Mesendoderm (in vitro differentiated cells): ENCODE measurements at regions not wholly inside any gene's neighbourhood (a gene's known extent, or its start where the extent isn't known, plus 50 kb on each side); places are given as distances from the start of the nearest gene placed in this dataset.

Experiments used
- DNase-seq: peaks from one replicate; pipeline ENCODE4 v3.0.0; 2013
- H2AK5ac ChIP-seq: 2 replicates; pipeline ENCODE4 v1.6.1; 2013; ENCODE audit warnings: low read length, inconsistent platforms
- H2BK120ac ChIP-seq: 2 replicates; pipeline ENCODE4 v1.6.1; 2013; ENCODE audit warnings: low read depth, mild to moderate bottlenecking, low read length, moderate library complexity, mixed read lengths
- H2BK15ac ChIP-seq: replicated peaks from 2 replicates; pipeline ENCODE4 v1.6.1; 2013; ENCODE audit warnings: low read depth, mild to moderate bottlenecking, moderate library complexity
- H2BK5ac ChIP-seq: 2 replicates; pipeline ENCODE4 v1.6.1; 2013; ENCODE audit warnings: low read length, inconsistent platforms
- H3K18ac ChIP-seq: 2 replicates; pipeline ENCODE4 v1.6.1; 2013; ENCODE audit warnings: mild to moderate bottlenecking, low read length, mixed read lengths
- H3K23ac ChIP-seq: one replicate; pipeline ENCODE4 v1.6.1; 2013; ENCODE audit warnings: low read length
- H3K27ac ChIP-seq: 2 replicates; pipeline ENCODE4 v1.5.1; 2013; ENCODE audit warnings: low read depth, mild to moderate bottlenecking, inconsistent platforms, low read length, moderate library complexity
- H3K27me3 ChIP-seq: 2 replicates; pipeline ENCODE4 v1.6.1; 2013; ENCODE audit warnings: low read length, control low read depth, mild to moderate bottlenecking, inconsistent platforms; ENCODE audit not compliant: insufficient read depth, poor library complexity
- H3K36me3 ChIP-seq: 2 replicates; pipeline ENCODE4 v1.6.1; 2013; ENCODE audit warnings: low read length, inconsistent platforms; ENCODE audit not compliant: control insufficient read depth, insufficient read depth
- H3K4ac ChIP-seq: one replicate; pipeline ENCODE4 v1.6.1; 2013; ENCODE audit warnings: low read depth, mild to moderate bottlenecking, low read length, moderate library complexity
- H3K4me1 ChIP-seq: 2 replicates; pipeline ENCODE4 v1.6.1; 2013; ENCODE audit warnings: low read depth, low read length, inconsistent platforms; ENCODE audit not compliant: control insufficient read depth
- H3K4me2 ChIP-seq: 2 replicates; pipeline ENCODE4 v1.6.1; 2013; ENCODE audit warnings: low read length
- H3K4me3 ChIP-seq: 2 replicates; pipeline ENCODE4 v1.5.1; 2013; ENCODE audit warnings: mild to moderate bottlenecking, low read length
- H3K56ac ChIP-seq: one replicate; pipeline ENCODE4 v1.6.1; 2013; ENCODE audit warnings: low read length
- H3K79me1 ChIP-seq: 2 replicates; pipeline ENCODE4 v1.6.1; 2013; ENCODE audit warnings: low read length, inconsistent platforms
- H3K79me2 ChIP-seq: 2 replicates; pipeline ENCODE4 v1.6.1; 2013; ENCODE audit warnings: mild to moderate bottlenecking, low read length; ENCODE audit not compliant: control insufficient read depth, insufficient read depth
- H3K9ac ChIP-seq: 2 replicates; pipeline ENCODE4 v1.6.1; 2013; ENCODE audit warnings: low read length, inconsistent platforms
- H4K5ac ChIP-seq: one replicate; pipeline ENCODE4 v1.6.1; 2013; ENCODE audit warnings: low read length
- H4K8ac ChIP-seq: one replicate; pipeline ENCODE4 v1.6.1; 2013; ENCODE audit warnings: low read depth, mild to moderate bottlenecking, control low read depth, low read length, moderate library complexity
- WGBS: extraction: QIAGEN DNeasy Blood & Tissue Kit; methylation state at CpG from one replicate; pipeline ENCODE4 v1.1.7; 2013; ENCODE audit warnings: low lambda C conversion rate, missing lambda C conversion rate; ENCODE audit not compliant: insufficient coverage; ENCODE audit errors: extremely low coverage; 5-methylcytosine and 5-hydroxymethylcytosine counted together

- H3K27ac ChIP-seq: no peak overlapping the region
- no peaks in the 10 kb centered on the region for H3K27me3 ChIP-seq
- H3K18ac ChIP-seq: no peak overlapping the region
- DNase-seq: no peak
- H3K36me3 ChIP-seq: no peaks in the 10 kb centered on the region
- no peak overlapping the region for H2AK5ac ChIP-seq
- no peak overlapping the region for H4K8ac ChIP-seq
- H3K79me1 ChIP-seq: no peaks in the 10 kb centered on the region
- no peak overlapping the region for H3K9ac ChIP-seq
- no peak overlapping the region for H3K56ac ChIP-seq
- no peak overlapping the region for H2BK5ac ChIP-seq
- no peak overlapping the region for H2BK120ac ChIP-seq
- H3K4me2 ChIP-seq: no peak overlapping the region
- no peak overlapping the region for H4K5ac ChIP-seq
- no peak overlapping the region for H2BK15ac ChIP-seq
- H3K4me1 ChIP-seq: no peaks in the 10 kb centered on the region
- no peak overlapping the region for H3K4ac ChIP-seq
- no CpG with 5 or more reads among the region's 4 CpGs for WGBS
- H3K4me3 ChIP-seq: no peak overlapping the region
- H3K79me2 ChIP-seq: no peaks in the 10 kb centered on the region
- H3K23ac ChIP-seq: no peak overlapping the region
These were observed 104.9 kb upstream of the MBL2 start for GRCh38 chr10:52877451-52877850.

DNA sequence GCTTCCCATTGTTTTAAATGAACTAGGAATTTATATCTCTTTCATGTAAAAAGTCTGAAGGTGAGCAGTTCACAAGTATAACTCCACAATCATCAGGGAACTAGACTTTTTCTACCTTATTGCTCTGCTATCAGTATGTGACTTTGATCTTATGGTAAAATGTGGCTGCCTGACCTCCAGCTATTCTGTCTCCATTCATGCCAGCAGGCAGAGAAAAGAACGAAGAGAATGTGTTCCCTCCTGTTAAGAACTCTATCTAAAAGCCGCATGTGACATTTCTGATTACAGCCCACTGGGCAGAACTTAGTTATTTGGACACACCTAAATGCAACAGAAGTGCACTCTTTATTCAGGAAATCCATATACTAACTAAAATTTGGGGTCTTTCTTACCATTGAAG lies 102.8 kb upstream of the MBL2 start:
- WGBS: no CpG with 5 or more reads among the region's 2 CpGs
- Histone ChIP-seq H3K27me3 (no peaks in the 10 kb centered on the region), H3K4me3 (no peak overlapping the region), H3K4me2 (no peak overlapping the region), H3K9ac (no peak overlapping the region), H3K18ac (no peak overlapping the region), H3K56ac (no peak overlapping the region), H3K36me3 (no peaks in the 10 kb centered on the region), H3K4me1 (no peaks in the 10 kb centered on the region), H4K5ac (no peak overlapping the region), H2BK5ac (no peak overlapping the region), H3K79me2 (no peaks in the 10 kb centered on the region), H2AK5ac (no peak overlapping the region), H3K4ac (no peak overlapping the region), H3K27ac (no peak overlapping the region), H2BK15ac (no peak overlapping the region), H3K79me1 (no peaks in the 10 kb centered on the region), H2BK120ac (no peak overlapping the region), H4K8ac (no peak overlapping the region), H3K23ac (no peak overlapping the region)
- no peak for DNase-seq

- H3K79me2 ChIP-seq: no peaks in the 10 kb centered on the region
- no peak overlapping the region for H2BK15ac ChIP-seq
- H4K8ac ChIP-seq: no peak overlapping the region
- no peak overlapping the region for H4K5ac ChIP-seq
- no peaks in the 10 kb centered on the region for H3K27me3 ChIP-seq
- H3K4me3 ChIP-seq: no peak overlapping the region
- no peaks in the 10 kb centered on the region for H3K4me1 ChIP-seq
- no peaks in the 10 kb centered on the region for H3K79me1 ChIP-seq
- no peak overlapping the region for H3K18ac ChIP-seq
- H2BK120ac ChIP-seq: no peak overlapping the region
- H3K23ac ChIP-seq: no peak overlapping the region
- H2BK5ac ChIP-seq: no peak overlapping the region
- H3K56ac ChIP-seq: no peak overlapping the region
- DNase-seq: no peak
- H3K4ac ChIP-seq: no peak overlapping the region
- H3K9ac ChIP-seq: no peak overlapping the region
- no peak overlapping the region for H2AK5ac ChIP-seq
- WGBS: no CpG with 5 or more reads among the region's 4 CpGs
- no peak overlapping the region for H3K27ac ChIP-seq
- no peak overlapping the region for H3K4me2 ChIP-seq
- H3K36me3 ChIP-seq: no peaks in the 10 kb centered on the region
These were observed 102.0 kb upstream of the MBL2 start for GRCh38 chr10:52874581-52874980.

DNA sequence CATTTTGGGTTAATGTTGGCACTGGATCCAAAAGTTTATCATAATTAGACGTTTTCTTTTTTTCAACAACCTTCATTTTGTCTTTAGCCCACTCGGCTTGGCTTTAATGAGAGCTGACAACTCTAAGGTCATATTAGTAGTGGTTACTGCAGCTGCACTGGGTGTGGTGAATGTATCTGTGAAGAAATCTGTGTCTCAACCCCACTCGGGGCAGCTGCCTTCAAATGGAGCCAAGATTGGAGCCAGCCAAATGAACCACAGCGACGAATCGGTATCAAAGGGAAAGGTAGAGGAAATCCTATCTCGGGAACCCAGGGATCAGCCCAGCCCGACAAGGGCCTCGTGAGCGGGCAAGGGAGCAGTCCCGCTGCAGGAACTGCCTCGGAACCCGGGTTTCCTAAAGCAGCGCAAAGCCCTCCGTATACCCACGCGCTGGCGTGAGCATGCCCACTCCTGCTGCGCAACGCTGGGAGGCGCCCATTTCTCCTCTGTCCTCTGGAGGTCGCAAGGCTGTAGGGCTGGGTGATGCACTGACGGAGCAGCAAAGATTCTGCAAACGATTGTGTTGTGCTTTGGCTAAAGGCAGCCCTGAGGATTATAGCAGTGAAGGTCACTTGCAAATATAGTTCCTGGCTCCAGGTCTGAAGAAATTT lies 98.7 kb upstream of the MBL2 start:
- Histone ChIP-seq H3K27ac (no peak overlapping the region), H3K9ac (no peak overlapping the region), H3K56ac (no peak overlapping the region), H2BK120ac (no peak overlapping the region), H3K4me1 (no peaks in the 10 kb centered on the region), H3K23ac (no peak overlapping the region), H3K18ac (no peak overlapping the region), H2BK15ac (no peak overlapping the region), H3K4me2 (no peak overlapping the region), H2BK5ac (no peak overlapping the region), H3K36me3 (no peaks in the 10 kb centered on the region), H3K4ac (no peak overlapping the region), H3K79me2 (no peaks in the 10 kb centered on the region), H4K5ac (no peak overlapping the region), H4K8ac (no peak overlapping the region), H2AK5ac (no peak overlapping the region), H3K4me3 (no peak overlapping the region), H3K27me3 (no peaks in the 10 kb centered on the region), H3K79me1 (no peaks in the 10 kb centered on the region)
- no peak for DNase-seq
- no CpG with 5 or more reads among the region's 24 CpGs for WGBS

- H3K56ac ChIP-seq: no peak overlapping the region
- no peak overlapping the region for H3K27ac ChIP-seq
- H3K23ac ChIP-seq: no peak overlapping the region
These were observed 98.0 kb upstream of the MBL2 start for GRCh38 chr10:52870562-52870961.

GRCh38 chr10:52869864-52870263 lies 97.3 kb upstream of the MBL2 start:
- H3K4me1 ChIP-seq: no peaks in the 10 kb centered on the region

More at GRCh38 chr10:52870562-52870961, 98.0 kb upstream of the MBL2 start:
- H4K5ac ChIP-seq: no peak overlapping the region
- no peak overlapping the region for H4K8ac ChIP-seq
- no peak overlapping the region for H2BK5ac ChIP-seq
- no peaks in the 10 kb centered on the region for H3K79me1 ChIP-seq
- DNase-seq: no peak
- H2BK120ac ChIP-seq: no peak overlapping the region
- no peaks in the 10 kb centered on the region for H3K27me3 ChIP-seq
- no peaks in the 10 kb centered on the region for H3K79me2 ChIP-seq
- H2BK15ac ChIP-seq: no peak overlapping the region
- H3K18ac ChIP-seq: no peak overlapping the region
- H3K4me1 ChIP-seq: no peaks in the 10 kb centered on the region
- H3K4ac ChIP-seq: no peak overlapping the region
- no peak overlapping the region for H3K4me2 ChIP-seq
- no CpG with 5 or more reads among the region's 3 CpGs for WGBS
- H3K36me3 ChIP-seq: no peaks in the 10 kb centered on the region
- no peak overlapping the region for H2AK5ac ChIP-seq
- no peak overlapping the region for H3K9ac ChIP-seq
- H3K4me3 ChIP-seq: no peak overlapping the region

More at GRCh38 chr10:52869864-52870263, 97.3 kb upstream of the MBL2 start:
- Histone ChIP-seq H3K4me2 (no peak overlapping the region), H3K9ac (no peak overlapping the region), H2AK5ac (no peak overlapping the region), H3K79me1 (no peaks in the 10 kb centered on the region), H3K4ac (no peak overlapping the region), H2BK5ac (no peak overlapping the region), H3K27me3 (no peaks in the 10 kb centered on the region), H3K36me3 (no peaks in the 10 kb centered on the region), H3K23ac (no peak overlapping the region), H3K4me3 (no peak overlapping the region), H3K18ac (no peak overlapping the region), H4K8ac (no peak overlapping the region), H2BK120ac (no peak overlapping the region), H3K79me2 (no peaks in the 10 kb centered on the region), H3K56ac (no peak overlapping the region), H4K5ac (no peak overlapping the region), H3K27ac (no peak overlapping the region), H2BK15ac (no peak overlapping the region)
- no peak for DNase-seq
- WGBS: no CpG with 5 or more reads among the region's 2 CpGs
